Right cardiac atrium (tissue), 5 donors: ENCODE measurements at regions not wholly inside any gene's neighbourhood (a gene's known extent, or its start where the extent isn't known, plus 50 kb on each side); places are given as distances from the start of the nearest gene placed in this dataset.

ENCODE experiments used
- ATAC-seq, 2 donors: fragments of 200-7000 bp; cut with Tn5 transposase; one replicate each; pipeline versions ENCODE4 v1.8.0 to v1.9.1; 2020; ENCODE audit warnings: moderate library complexity in 2 of 2, mild to moderate bottlenecking in 1 of 2
- DNase-seq, 3 donors: peaks; one replicate each; pipeline ENCODE4 v3.0.0-alpha.2; 2020
- H3K27ac ChIP-seq: one replicate; pipeline ENCODE4 v1.5.1; 2013; ENCODE audit warnings: mild to moderate bottlenecking, low read length, control low read depth, moderate library complexity
- H3K27me3 ChIP-seq: one replicate; pipeline ENCODE4 v1.6.1; 2013; ENCODE audit not compliant: control insufficient read depth, insufficient read depth
- H3K4me1 ChIP-seq: one replicate; pipeline ENCODE4 v1.6.1; 2013; ENCODE audit warnings: low read length; ENCODE audit not compliant: control insufficient read depth, insufficient read depth
- H3K4me3 ChIP-seq: one replicate; pipeline ENCODE4 v1.5.1; 2013; ENCODE audit warnings: low read length, control low read depth
- H3K9me3 ChIP-seq: one replicate; pipeline ENCODE4 v1.6.1; 2013; ENCODE audit warnings: low read length; ENCODE audit not compliant: control insufficient read depth
- WGBS: extraction: QIAGEN DNeasy Blood & Tissue Kit; methylation state at CpG from one replicate; pipeline ENCODE4 v1.1.7; 2013; 5-methylcytosine and 5-hydroxymethylcytosine counted together
- intact Hi-C, 4 donors: fragments of 100-400 bp; cut with DNase I; formaldehyde crosslinking; loops; one replicate each; pipeline versions ENCODE4 v1.11.0 to v1.14.0; 2022 to 2023
- donor health status: healthy with polysubstance abuse.
- donor health status: DM: no; HTN: yes; CAD: no.
- donor health status: DM: no; HTN: no; CAD: no.
- donor health status: DM: no; HTN: yes; CAD: no; lungs with severe emphysema.
- donor health status: DM: yes; HTN: yes; CAD: no.

DNA sequence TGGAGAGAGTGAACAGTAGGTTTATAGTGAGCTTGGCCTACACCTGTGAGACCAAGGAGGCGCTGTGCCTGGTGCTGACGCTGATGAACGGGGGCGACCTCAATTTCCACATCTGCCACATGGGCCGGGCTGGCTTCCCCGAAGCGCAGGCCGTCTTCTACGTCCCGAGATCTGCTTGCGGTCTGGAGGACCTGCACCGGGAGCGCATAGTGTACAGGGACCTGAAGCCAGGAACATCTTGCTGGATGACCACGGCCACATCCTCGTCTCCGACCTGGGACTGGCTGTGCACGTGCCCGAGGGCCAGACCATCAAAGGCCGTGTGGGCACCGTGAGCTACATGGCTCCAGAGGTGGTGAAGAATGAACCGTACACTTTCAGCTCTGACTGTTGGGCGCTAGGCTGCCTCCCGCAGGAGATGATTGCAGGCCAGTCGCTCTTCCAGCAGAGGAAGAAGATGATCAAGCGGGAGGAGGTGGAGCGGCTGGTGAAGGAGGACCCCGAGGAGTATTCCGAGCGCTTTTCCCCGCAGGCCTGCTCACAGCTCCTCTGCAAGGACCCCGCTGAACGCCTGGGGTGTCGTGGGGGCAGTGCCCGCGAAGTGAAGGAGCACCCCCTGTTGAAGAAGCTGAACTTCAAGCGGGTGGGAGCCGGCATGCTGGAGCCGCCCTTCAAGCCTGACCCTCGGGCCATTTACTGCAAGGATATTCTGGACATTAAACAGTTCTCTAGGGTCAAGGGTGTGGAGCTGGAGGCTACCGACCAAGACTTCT, 139.0 kb downstream of the ZDHHC20 start:
- Histone ChIP-seq H3K9me3 (no peaks in the 10 kb centered on the region), H3K4me3 (no peak overlapping the region), H3K27ac (no peak overlapping the region), H3K27me3 (no peaks in the 10 kb centered on the region), H3K4me1 (no peaks in the 10 kb centered on the region)
- peak; percentile 14 to 19 for ATAC-seq
- 98% methylated on average over 40 of the region's 40 CpGs for WGBS
- intact Hi-C loops = no loop called here
- DNase-seq = no peak

DNA sequence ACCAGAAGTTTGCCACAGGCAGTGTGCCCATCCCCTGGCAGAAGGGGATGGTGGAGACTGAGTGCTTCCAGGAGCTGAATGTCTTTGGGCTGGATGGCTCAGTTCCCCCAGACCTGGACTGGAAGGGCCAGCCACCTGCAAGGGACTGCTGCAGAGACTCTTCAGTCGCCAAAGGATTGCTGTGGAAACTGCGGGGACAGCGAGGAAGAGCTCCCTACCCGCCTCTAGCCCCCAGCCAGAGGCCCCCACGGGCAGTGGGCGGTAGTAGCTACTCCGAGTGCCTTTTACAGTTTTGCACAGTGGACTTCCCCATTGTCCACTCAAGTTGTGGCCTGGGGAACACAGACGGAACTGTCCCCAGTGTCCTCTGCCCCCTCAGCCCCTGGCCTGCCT, 138.5 kb downstream of the ZDHHC20 start:
- whole genome bisulfite sequencing = 93% methylated on average over 8 of the region's 8 CpGs
- no peak overlapping the region for H3K27ac ChIP-seq
- H3K4me3 ChIP-seq = no peak overlapping the region
- intact Hi-C loops = no loop called here
- no peak for ATAC-seq
- no peak for DNase-seq
- H3K4me1 ChIP-seq = no peaks in the 10 kb centered on the region
- H3K9me3 ChIP-seq = no peaks in the 10 kb centered on the region
- no peaks in the 10 kb centered on the region for H3K27me3 ChIP-seq

DNA sequence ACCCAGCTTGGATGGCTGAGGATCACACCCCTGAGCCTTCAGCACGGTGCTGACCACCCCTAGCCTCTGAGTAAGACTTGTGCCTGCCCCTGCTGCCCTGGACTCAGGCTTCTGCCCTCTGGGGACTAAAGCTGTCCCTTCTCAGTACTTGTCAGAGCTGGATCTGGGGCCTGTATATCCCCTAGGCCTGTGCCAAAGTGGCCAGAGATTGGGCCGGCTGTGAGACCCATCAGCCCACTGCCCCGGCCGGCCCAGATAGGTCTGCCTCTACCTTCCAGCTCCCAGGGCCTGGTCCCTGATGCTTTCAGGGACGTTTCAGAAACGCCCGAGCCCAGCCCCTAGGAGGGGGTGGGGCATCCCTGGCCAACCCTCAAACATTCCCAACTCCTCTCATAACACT, 137.8 kb downstream of the ZDHHC20 start:
- DNase-seq (no peak), ATAC-seq (no peak)
- H3K27me3 ChIP-seq = no peaks in the 10 kb centered on the region
- H3K27ac ChIP-seq = no peak overlapping the region
- H3K4me1 ChIP-seq = no peaks in the 10 kb centered on the region
- intact Hi-C loops = no loop called here
- no peak overlapping the region for H3K4me3 ChIP-seq
- no peaks in the 10 kb centered on the region for H3K9me3 ChIP-seq
- 71% methylated on average over 7 of the region's 7 CpGs for WGBS

DNA sequence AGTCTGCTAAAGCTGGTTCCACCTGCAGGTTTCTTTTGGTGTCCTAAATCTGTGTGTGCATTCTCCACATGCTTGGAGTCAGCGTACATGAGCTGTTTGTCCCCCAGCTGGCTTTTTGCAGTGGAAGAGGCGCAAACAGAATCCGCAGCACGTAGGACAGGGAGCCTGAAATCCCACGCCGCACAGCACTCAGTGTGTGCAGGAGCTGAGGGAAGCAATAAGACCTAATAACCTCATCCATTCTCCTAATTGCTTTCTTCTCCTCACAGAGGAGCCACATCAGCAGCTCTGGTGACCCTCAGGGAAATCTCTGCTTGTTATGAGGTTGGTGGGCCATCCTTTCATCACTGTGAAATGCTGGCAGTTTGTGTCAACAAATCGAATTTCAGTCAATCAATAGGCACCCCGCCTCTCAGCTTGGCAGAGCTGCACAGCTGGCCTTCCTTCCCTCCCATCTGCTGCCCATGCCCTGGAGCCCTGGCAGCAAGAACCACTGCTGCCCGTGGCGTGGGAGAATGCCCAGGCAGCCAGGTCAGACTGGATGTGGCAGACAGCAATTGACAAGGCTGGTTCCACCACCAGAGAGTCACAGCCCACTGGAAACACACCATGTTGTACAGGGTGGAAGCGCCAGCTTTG, 136.7 kb downstream of the ZDHHC20 start:
- 87% methylated on average over 11 of the region's 11 CpGs for WGBS
- H3K27me3 ChIP-seq = no peaks in the 10 kb centered on the region
- no peaks in the 10 kb centered on the region for H3K4me1 ChIP-seq
- H3K27ac ChIP-seq = no peak overlapping the region
- H3K4me3 ChIP-seq = no peak overlapping the region
- DNase-seq (no peak), ATAC-seq (no peak)
- intact Hi-C loops = no loop called here
- no peaks in the 10 kb centered on the region for H3K9me3 ChIP-seq
